ENCODE measurements at regions not wholly inside any gene's neighbourhood (a gene's known extent, or its start where the extent isn't known, plus 50 kb on each side); places are given as distances from the start of the nearest gene placed in this dataset.

DNA sequence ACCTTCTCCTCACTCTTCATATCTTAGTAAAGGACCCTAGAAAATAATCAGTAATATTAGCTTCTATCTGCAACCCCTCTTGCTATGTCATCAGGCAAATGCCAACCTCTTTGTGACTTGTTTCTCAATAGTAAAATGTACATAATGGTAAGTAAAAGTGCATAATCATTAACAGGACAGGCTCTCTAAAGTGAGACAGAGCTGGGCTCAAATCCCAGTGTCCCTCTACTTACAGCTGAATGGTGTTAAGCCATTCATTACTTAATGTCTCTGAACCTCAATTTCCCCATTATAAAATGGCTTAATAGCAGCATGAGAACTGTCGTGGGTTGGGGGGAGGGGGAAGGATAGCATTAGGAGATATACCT lies 62.6 kb upstream of the ATP11B start:
- DNase-seq (ENCODE audit: low spot score) (no peak), ATAC-seq (ENCODE audit: low FRiP score) (no peak)
- TF ChIP-seq, protein P1, sequence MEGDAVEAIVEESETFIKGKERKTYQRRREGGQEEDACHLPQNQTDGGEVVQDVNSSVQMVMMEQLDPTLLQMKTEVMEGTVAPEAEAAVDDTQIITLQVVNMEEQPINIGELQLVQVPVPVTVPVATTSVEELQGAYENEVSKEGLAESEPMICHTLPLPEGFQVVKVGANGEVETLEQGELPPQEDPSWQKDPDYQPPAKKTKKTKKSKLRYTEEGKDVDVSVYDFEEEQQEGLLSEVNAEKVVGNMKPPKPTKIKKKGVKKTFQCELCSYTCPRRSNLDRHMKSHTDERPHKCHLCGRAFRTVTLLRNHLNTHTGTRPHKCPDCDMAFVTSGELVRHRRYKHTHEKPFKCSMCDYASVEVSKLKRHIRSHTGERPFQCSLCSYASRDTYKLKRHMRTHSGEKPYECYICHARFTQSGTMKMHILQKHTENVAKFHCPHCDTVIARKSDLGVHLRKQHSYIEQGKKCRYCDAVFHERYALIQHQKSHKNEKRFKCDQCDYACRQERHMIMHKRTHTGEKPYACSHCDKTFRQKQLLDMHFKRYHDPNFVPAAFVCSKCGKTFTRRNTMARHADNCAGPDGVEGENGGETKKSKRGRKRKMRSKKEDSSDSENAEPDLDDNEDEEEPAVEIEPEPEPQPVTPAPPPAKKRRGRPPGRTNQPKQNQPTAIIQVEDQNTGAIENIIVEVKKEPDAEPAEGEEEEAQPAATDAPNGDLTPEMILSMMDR (IDR thresholded peaks at IDR 0.05): no peak

DNA sequence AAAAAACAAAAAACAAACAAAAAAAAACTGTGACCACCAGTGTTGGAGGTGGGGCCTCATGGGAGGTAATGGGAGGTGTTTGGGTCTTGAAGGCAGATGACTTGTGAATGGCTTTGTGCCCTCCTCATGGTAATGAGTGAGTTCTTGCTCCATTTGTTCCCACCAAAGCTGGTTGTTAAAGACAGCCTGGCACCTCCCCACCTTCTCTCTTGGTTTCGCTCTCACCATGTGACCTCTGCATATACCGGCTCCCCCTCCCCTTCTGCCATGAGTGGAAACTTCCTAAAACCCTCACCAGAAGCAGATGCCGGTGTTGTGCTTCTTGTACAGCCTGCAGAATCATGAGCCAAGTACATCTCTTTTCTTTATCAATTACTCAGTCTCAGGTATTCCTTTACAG lies 61.5 kb upstream of the ATP11B start:
- TF ChIP-seq, protein P1 (IDR thresholded peaks at IDR 0.05): no peak
- ATAC-seq (ENCODE audit: low FRiP score) (no peak), DNase-seq (ENCODE audit: low spot score) (no peak)

DNA sequence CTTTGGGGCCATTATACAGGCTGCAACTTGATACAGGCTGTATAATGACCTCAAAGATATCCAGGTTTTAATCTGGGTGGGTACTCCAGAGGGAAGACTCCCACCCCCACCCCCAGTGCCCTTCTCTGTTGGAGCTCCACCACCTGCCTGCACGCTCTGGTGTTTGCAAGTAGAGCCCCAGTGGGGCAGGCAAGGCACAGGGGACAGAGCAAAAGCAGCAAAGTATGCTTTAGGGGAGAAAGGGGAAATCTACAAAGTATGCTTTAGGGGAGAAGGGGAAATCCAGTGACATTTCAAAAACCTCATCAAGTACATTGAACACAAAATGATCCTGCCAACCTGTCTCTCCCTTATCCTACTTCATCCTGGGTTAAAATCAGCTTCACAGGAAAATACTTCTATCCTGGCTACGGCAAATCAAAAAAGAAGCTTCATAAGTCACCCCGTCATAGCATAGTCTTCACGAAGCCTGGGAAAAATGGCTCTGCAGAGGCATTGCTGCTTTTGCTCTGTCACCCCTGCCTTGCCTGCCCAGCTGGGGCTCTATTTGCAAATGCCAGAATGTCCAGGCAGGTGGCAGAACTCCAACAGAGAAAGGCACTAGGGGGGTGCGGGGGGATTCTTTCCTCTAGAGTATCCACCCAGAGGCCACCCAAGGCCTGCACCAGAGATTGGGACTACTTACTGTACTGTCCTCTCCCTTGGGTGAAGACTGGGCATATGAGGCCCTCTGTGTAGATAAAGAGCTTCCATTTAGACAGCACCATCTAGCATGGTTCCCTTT lies 60.9 kb upstream of the ATP11B start:
- DNase-seq (ENCODE audit: low spot score): no peak
- TF ChIP-seq, protein P1 (IDR thresholded peaks at IDR 0.05): no peak

DNA sequence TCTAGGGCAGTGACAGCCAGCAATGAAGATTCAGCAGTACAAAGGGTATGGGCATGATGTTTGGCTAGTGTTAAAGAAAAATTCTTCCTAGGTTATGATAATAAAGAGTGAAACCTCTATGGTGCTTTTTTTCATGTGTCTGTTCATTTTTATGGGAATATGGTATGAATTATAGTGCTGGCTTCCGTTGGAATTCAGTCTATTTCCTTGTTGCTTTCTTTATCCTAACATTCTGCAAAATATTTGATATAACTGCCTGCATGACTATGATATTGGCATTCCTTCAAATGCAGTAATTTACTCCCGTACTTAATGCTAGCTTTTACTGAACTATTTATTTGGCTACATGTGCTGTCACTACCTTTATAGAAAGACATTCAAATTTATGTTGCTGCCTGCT lies 57.6 kb upstream of the ATP11B start:
- ATAC-seq (ENCODE audit: low FRiP score) (no peak), DNase-seq (ENCODE audit: low spot score) (no peak)
- TF ChIP-seq, protein P1 (IDR thresholded peaks at IDR 0.05): no peak

More for the DNA sequence above, 60.9 kb upstream of the ATP11B start:
- ATAC-seq (ENCODE audit: low FRiP score): no peak

DNA sequence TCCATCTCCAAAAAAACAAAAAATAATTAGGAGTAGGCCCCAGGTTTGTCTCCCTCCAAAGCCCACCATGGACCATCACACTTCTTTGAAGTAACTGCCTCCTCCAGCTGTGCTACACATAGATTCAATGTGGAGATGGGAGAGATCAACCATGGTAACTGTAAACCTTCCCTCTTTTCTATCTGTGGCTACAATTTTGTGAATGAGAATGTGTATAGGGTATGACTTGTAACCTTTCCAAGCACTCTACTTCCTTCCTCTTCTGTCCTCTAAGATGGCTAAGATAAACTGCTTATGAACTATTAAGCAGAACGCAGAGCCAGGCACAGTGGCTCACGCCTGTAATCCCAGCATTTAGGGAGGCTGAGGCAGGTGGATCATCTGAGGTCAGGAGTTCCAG lies 55.5 kb upstream of the ATP11B start:
- TF ChIP-seq, protein P1 (IDR thresholded peaks at IDR 0.05): no peak
- no peak for DNase-seq (ENCODE audit: low spot score)
- no peak for ATAC-seq (ENCODE audit: low FRiP score)

DNA sequence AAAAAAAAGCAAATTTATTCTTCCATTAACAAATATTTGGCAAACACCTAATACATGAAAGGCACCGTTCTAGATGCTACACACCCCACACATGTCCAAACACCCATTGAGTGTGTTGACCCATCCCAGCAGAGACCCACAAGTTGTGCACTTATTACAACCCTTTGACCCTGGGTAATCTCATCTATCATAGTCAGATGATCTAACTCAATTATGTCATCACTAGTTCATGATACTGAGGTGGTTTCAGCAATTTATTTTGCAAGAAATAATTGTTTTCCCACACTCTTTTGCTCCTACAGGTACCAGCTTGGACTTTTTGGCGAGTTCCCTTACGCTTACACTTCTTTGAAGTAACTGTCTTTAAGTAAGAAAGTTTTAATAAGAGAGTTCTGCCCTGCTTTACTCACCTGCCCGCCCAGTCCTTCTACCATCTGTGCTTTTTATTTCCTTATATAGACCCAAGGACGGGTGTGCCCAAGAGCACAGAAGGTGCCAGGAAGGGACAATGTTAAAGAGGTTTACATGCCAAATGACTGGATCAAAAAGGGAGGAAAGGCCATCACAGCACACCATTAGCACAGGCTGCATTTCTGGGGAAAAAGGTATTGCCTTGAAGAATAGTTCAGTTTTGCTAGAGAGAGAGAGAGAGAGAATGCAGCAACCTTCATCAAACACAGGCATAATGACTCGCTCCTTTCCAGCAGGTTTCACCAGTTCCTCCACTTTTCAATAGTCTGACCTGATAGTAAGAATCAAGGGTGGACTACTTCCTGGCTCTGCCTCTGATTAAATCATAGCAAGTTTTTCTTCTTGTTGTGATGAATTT lies 54.5 kb upstream of the ATP11B start:
- TF ChIP-seq, protein P1 (IDR thresholded peaks at IDR 0.05): no peak
- DNase-seq (ENCODE audit: low spot score) (no peak), ATAC-seq (ENCODE audit: low FRiP score) (no peak)
